Liver (tissue), 8 donors: ENCODE measurements at regions not wholly inside any gene's neighbourhood (a gene's known extent, or its start where the extent isn't known, plus 50 kb on each side); places are given as distances from the start of the nearest gene placed in this dataset.

ENCODE experiments used
- DNase-seq: peaks from one replicate; pipeline ENCODE4 v3.0.0-alpha.2; 2017; ENCODE audit warnings: low spot score
- H3K27ac ChIP-seq, 2 donors: one replicate each; pipeline ENCODE4 v1.7.0; 2013; ENCODE audit warnings: inconsistent platforms in 2 of 2, low read length in 2 of 2, control low read depth in 1 of 2, low read depth in 1 of 2, mild to moderate bottlenecking in 1 of 2
- H3K27me3 ChIP-seq, 4 donors: one replicate each; pipeline versions ENCODE4 v1.6.1 to v1.7.0; 2013; ENCODE audit warnings: low read length in 3 of 4, inconsistent platforms in 1 of 4, mild to moderate bottlenecking in 1 of 4, moderate library complexity in 1 of 4; ENCODE audit not compliant: control insufficient read depth in 4 of 4, insufficient read depth in 4 of 4
- H3K36me3 ChIP-seq, 4 donors: one replicate each; pipeline versions ENCODE4 v1.6.1 to v1.7.0; 2013; ENCODE audit warnings: low read length in 3 of 4, mild to moderate bottlenecking in 3 of 4, low read depth in 1 of 4, moderate library complexity in 1 of 4; ENCODE audit not compliant: control insufficient read depth in 4 of 4, insufficient read depth in 3 of 4
- H3K4me1 ChIP-seq, 4 donors: one replicate each; pipeline versions ENCODE4 v1.6.1 to v1.7.0; 2013; ENCODE audit warnings: low read length in 3 of 4, mild to moderate bottlenecking in 3 of 4, moderate library complexity in 1 of 4; ENCODE audit not compliant: control insufficient read depth in 4 of 4, insufficient read depth in 4 of 4
- H3K4me3 ChIP-seq, 3 donors: one replicate each; pipeline versions ENCODE4 v1.6.1 to v1.7.0; 2013; ENCODE audit warnings: low read length in 3 of 3, control low read depth in 1 of 3, low read depth in 1 of 3, mild to moderate bottlenecking in 1 of 3
- H3K9ac ChIP-seq, 2 donors: one replicate each; pipeline ENCODE4 v1.7.0; 2013; ENCODE audit warnings: low read length in 2 of 2, mild to moderate bottlenecking in 2 of 2, moderate library complexity in 2 of 2, control low read depth in 1 of 2, low read depth in 1 of 2
- H3K9me3 ChIP-seq, 4 donors: one replicate each; pipeline versions ENCODE4 v1.6.1 to v1.7.0; 2013; ENCODE audit warnings: low read length in 3 of 4; ENCODE audit not compliant: control insufficient read depth in 4 of 4
- EGR1 ChIP-seq, 2 donors: IDR thresholded peaks; 2 replicates each; pipeline ENCODE4 v1.6.1; 2016 to 2018; ENCODE audit warnings: antibody characterized with exemption in 2 of 2, low read depth in 2 of 2
- FOXA1 ChIP-seq: IDR thresholded peaks from 2 replicates; pipeline ENCODE4 v1.6.1; 2016; ENCODE audit warnings: antibody characterized with exemption
- FOXA2 ChIP-seq: IDR thresholded peaks from 2 replicates; pipeline ENCODE4 v1.6.1; 2016; ENCODE audit warnings: antibody characterized with exemption
- HNF4A ChIP-seq, 2 donors: conservative IDR thresholded peaks; 2 replicates each; pipeline ENCODE4 v1.6.1; 2016; ENCODE audit warnings: antibody characterized with exemption in 2 of 2, mild to moderate bottlenecking in 2 of 2
- HNF4G ChIP-seq: IDR thresholded peaks from 2 replicates; pipeline ENCODE4 v1.6.1; 2016; ENCODE audit warnings: antibody characterized with exemption
- JUND ChIP-seq, 2 donors: IDR thresholded peaks; 2 replicates each; pipeline ENCODE4 v1.6.1; 2016; ENCODE audit warnings: antibody characterized with exemption in 2 of 2
- NR2F2 ChIP-seq: IDR thresholded peaks from 2 replicates; pipeline ENCODE4 v1.6.1; 2016; ENCODE audit warnings: antibody characterized with exemption
- RAD21 ChIP-seq, 2 donors: IDR thresholded peaks; 2 replicates each; pipeline ENCODE4 v1.6.1; 2016; ENCODE audit warnings: antibody characterized with exemption in 2 of 2, mild to moderate bottlenecking in 2 of 2
- RXRA ChIP-seq, 2 donors: IDR thresholded peaks; 2 replicates each; pipeline ENCODE4 v1.6.1; 2017 to 2018; ENCODE audit warnings: antibody characterized with exemption in 2 of 2, mild to moderate bottlenecking in 1 of 2
- SP1 ChIP-seq: IDR thresholded peaks from 2 replicates; pipeline ENCODE4 v1.6.1; 2018; ENCODE audit warnings: antibody characterized with exemption, mild to moderate bottlenecking
- TAF1 ChIP-seq: conservative IDR thresholded peaks from 2 replicates; pipeline ENCODE4 v1.6.1; 2016; ENCODE audit warnings: antibody characterized with exemption, mild to moderate bottlenecking
- YY1 ChIP-seq: IDR thresholded peaks from 2 replicates; pipeline ENCODE4 v1.6.1; 2016; ENCODE audit warnings: antibody characterized with exemption, mild to moderate bottlenecking
- WGBS: extraction: QIAGEN DNeasy Blood & Tissue Kit; methylation state at CpG from one replicate; pipeline ENCODE4 v1.1.7; 2013; 5-methylcytosine and 5-hydroxymethylcytosine counted together
- TF ChIP-seq, protein P1 (sequence below): IDR thresholded peaks from 2 replicates; pipeline ENCODE4 v1.6.1; 2016; ENCODE audit warnings: antibody characterized with exemption
- TF ChIP-seq, protein P2 (sequence below): IDR thresholded peaks from 2 replicates; pipeline ENCODE4 v1.6.1; 2016; ENCODE audit warnings: antibody characterized with exemption
- TF ChIP-seq, protein P3 (sequence below): IDR thresholded peaks from 2 replicates; pipeline ENCODE4 v1.6.1; 2016; ENCODE audit warnings: antibody characterized with exemption
- TF ChIP-seq, protein P4 (sequence below): fragments of 150-350 bp; IDR thresholded peaks from 2 replicates; pipeline ENCODE4 v1.5.1; 2017; ENCODE audit warnings: improper control_type of control experiment, low read depth, low read length; ENCODE audit not compliant: missing input control
- TF ChIP-seq, protein P5 (sequence below): IDR thresholded peaks from 2 replicates; pipeline ENCODE4 v1.6.1; 2016; ENCODE audit warnings: antibody characterized with exemption, mild to moderate bottlenecking
- donor health status: healthy.
- donor health status: healthy.
- donor health status: healthy.
- donor health status: healthy.
- donor health status: healthy.

DNA sequence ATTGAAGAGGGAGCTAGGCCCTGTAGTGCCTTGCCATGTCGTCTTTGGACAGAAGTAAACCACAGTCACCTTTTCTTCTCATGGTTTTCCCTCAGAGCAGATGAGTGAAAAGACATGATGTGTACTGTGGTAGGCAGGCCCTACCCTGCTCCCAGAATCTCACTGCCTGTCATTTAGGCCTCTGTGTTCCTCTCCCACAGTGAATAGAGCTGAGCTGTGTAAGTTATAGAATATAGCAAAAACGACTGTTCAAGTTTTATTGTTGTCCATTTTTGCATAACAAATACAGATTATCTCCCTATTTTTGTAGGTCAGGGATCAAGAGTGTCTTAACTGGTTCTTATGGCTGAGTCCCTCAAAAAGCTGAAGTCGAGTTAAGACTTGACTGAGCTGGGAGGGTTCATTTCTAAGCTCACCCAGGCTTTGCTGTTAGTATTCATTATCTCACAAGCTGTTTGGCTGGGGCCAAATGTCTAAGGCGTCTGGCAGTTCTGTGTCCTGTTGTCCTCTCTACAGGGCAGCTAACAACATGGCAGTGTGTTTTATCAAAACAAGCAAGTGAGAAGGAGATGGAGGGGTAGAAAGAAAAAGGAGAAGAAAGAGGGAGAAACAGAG is 780.9 kb upstream of the POM121L12 start:
- 51% methylated on average over 4 of the region's 4 CpGs for WGBS
- no peak overlapping the region for H3K4me3 ChIP-seq

More for the DNA sequence above, 780.9 kb upstream of the POM121L12 start:
- TF ChIP-seq HNF4G, result no peak
- no peak for TF ChIP-seq RXRA (IDR thresholded peaks at IDR 0.05)
- TF ChIP-seq RAD21 (IDR thresholded peaks at IDR 0.05), result no peak
- no peak for TF ChIP-seq FOXA2
- TF ChIP-seq, protein P1, sequence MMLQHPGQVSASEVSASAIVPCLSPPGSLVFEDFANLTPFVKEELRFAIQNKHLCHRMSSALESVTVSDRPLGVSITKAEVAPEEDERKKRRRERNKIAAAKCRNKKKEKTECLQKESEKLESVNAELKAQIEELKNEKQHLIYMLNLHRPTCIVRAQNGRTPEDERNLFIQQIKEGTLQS, result no peak
- no peak for TF ChIP-seq NR2F2
- TF ChIP-seq FOXA1, result no peak
- no peak for TF ChIP-seq TAF1
- TF ChIP-seq, protein P2, sequence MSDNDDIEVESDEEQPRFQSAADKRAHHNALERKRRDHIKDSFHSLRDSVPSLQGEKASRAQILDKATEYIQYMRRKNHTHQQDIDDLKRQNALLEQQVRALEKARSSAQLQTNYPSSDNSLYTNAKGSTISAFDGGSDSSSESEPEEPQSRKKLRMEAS, result no peak
- TF ChIP-seq, protein P3, sequence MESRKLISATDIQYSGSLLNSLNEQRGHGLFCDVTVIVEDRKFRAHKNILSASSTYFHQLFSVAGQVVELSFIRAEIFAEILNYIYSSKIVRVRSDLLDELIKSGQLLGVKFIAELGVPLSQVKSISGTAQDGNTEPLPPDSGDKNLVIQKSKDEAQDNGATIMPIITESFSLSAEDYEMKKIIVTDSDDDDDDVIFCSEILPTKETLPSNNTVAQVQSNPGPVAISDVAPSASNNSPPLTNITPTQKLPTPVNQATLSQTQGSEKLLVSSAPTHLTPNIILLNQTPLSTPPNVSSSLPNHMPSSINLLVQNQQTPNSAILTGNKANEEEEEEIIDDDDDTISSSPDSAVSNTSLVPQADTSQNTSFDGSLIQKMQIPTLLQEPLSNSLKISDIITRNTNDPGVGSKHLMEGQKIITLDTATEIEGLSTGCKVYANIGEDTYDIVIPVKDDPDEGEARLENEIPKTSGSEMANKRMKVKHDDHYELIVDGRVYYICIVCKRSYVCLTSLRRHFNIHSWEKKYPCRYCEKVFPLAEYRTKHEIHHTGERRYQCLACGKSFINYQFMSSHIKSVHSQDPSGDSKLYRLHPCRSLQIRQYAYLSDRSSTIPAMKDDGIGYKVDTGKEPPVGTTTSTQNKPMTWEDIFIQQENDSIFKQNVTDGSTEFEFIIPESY, result no peak
- TF ChIP-seq YY1, result no peak
- TF ChIP-seq EGR1 (IDR thresholded peaks at IDR 0.05; ENCODE audit: low read depth in 2 of 2), result no peak
- TF ChIP-seq HNF4A (conservative IDR thresholded peaks at IDR 0.05), result no peak
- TF ChIP-seq, protein P4, sequence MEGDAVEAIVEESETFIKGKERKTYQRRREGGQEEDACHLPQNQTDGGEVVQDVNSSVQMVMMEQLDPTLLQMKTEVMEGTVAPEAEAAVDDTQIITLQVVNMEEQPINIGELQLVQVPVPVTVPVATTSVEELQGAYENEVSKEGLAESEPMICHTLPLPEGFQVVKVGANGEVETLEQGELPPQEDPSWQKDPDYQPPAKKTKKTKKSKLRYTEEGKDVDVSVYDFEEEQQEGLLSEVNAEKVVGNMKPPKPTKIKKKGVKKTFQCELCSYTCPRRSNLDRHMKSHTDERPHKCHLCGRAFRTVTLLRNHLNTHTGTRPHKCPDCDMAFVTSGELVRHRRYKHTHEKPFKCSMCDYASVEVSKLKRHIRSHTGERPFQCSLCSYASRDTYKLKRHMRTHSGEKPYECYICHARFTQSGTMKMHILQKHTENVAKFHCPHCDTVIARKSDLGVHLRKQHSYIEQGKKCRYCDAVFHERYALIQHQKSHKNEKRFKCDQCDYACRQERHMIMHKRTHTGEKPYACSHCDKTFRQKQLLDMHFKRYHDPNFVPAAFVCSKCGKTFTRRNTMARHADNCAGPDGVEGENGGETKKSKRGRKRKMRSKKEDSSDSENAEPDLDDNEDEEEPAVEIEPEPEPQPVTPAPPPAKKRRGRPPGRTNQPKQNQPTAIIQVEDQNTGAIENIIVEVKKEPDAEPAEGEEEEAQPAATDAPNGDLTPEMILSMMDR, result no peak
- TF ChIP-seq, protein P5, sequence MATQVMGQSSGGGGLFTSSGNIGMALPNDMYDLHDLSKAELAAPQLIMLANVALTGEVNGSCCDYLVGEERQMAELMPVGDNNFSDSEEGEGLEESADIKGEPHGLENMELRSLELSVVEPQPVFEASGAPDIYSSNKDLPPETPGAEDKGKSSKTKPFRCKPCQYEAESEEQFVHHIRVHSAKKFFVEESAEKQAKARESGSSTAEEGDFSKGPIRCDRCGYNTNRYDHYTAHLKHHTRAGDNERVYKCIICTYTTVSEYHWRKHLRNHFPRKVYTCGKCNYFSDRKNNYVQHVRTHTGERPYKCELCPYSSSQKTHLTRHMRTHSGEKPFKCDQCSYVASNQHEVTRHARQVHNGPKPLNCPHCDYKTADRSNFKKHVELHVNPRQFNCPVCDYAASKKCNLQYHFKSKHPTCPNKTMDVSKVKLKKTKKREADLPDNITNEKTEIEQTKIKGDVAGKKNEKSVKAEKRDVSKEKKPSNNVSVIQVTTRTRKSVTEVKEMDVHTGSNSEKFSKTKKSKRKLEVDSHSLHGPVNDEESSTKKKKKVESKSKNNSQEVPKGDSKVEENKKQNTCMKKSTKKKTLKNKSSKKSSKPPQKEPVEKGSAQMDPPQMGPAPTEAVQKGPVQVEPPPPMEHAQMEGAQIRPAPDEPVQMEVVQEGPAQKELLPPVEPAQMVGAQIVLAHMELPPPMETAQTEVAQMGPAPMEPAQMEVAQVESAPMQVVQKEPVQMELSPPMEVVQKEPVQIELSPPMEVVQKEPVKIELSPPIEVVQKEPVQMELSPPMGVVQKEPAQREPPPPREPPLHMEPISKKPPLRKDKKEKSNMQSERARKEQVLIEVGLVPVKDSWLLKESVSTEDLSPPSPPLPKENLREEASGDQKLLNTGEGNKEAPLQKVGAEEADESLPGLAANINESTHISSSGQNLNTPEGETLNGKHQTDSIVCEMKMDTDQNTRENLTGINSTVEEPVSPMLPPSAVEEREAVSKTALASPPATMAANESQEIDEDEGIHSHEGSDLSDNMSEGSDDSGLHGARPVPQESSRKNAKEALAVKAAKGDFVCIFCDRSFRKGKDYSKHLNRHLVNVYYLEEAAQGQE, result no peak
- no peak for TF ChIP-seq JUND (IDR thresholded peaks at IDR 0.05)
- TF ChIP-seq SP1, result no peak
- peaks cover 0 to 1% (median 0%) of the 10 kb centered on the region in 4 donors for H3K4me1 ChIP-seq
- no peak overlapping the region for H3K27ac ChIP-seq
- no peak for DNase-seq
- H3K27me3 ChIP-seq, result no peaks in the 10 kb centered on the region
- H3K9ac ChIP-seq, result no peak overlapping the region
- H3K9me3 ChIP-seq, result no peaks in the 10 kb centered on the region
- H3K36me3 ChIP-seq, result no peaks in the 10 kb centered on the region
